ENCODE measurements at regions not wholly inside any gene's neighbourhood (a gene's known extent, or its start where the extent isn't known, plus 50 kb on each side); places are given as distances from the start of the nearest gene placed in this dataset.
A peak's percentile ranks its signal among the peaks of the same experiment; 100 is the strongest.

DNA sequence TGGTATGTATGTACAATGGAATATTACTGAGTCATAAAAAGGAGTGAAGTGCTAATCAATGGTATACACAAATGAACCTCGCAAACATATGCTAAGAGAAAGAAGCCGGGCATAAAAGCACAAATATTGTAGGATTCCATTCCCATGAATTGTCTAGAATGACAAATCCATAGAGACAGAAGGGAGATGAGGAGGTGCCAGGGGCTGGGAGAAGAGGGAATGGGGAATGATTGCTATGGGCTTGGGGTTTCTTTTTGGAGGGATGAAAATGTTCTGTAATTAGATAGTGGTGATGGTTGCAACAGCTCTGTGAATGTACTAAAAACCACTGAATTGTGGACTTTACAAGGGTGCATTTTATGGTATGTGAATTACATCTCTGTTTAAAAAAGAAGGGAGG, 73.5 kb downstream of the GLI2 start:
- DNase-seq (ENCODE audit: low read depth): no peak

DNA sequence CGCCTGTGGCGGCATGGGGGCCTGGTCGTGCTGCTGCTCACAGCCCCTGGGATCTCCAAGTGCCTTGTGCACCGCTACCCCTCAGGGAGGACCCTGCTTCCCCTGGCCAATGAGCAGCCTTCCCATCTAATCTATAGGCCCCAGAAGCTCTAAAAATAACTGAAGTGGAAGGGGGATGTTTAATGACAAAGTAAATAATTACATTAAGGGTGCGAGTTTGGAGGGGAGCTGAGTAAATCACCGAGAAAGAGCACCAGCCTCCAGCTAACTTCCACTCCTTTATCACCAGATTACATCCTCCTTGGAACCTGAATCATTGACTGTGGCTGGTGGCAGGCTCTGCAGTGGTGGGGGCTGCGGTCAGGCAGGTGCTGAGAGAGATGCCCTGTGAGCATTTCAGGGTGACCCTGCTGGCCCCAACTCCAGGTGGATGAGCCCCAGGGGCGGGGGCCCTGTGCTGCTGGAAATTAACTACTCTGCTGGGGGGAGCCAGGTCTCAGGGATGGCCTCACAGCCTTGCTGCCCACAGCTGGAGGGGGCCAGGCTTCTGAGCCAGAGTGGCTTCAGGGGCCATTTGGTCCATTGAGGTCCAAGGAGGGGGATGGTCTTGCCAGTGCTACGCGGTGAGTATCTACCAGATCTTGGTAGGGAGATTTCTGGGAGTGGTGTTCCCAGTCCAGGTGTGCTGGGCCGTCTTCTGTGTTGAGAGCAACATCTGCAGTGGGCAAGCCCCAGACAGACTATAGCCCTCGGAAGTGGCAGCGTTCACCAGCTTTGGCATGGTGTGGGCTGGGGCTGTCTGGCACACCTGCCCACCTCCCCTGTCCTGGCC, 74.2 kb downstream of the GLI2 start:
- no peak for DNase-seq (ENCODE audit: low read depth)

DNA sequence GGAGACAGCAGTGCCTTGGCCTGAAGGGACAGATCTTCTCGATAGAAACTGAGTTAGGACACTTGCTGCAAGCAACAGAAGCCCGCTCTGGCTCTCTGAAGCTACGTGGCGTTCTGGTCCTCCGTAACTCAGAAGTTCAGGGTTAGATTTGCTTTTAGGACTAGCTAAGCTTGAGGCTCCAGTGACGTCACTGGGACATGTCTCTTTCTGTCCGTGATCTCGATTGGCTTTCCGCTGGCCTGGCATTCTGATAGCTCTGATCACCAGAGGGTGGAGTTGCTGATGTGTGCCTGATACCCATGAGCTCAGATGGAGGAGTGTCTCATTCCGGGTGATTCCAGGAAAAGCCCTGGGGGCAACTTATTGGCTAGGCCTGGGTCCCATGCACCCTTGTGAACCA, 75.0 kb downstream of the GLI2 start:
- no peak for DNase-seq (ENCODE audit: low read depth)

DNA sequence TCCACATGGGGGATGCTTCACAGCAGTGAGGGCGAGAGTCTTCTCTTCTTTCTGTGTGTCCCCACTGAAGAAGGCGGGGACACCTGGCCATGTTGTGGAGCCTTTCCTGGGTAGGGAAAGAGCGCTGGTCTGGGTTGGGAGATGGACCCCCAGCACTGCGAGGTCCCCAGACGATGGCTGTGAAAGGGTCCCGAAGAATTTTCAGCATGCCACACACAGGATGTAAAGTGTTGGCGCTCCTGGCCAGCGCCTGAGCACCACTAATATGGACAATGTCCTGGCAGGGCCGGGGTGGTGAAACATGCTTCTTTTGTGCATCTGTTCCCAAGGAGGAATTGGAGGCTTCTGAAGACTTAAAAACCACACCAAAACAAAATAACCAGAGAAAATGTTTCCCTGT, 77.2 kb downstream of the GLI2 start:
- no peak for DNase-seq (ENCODE audit: low read depth)

DNA sequence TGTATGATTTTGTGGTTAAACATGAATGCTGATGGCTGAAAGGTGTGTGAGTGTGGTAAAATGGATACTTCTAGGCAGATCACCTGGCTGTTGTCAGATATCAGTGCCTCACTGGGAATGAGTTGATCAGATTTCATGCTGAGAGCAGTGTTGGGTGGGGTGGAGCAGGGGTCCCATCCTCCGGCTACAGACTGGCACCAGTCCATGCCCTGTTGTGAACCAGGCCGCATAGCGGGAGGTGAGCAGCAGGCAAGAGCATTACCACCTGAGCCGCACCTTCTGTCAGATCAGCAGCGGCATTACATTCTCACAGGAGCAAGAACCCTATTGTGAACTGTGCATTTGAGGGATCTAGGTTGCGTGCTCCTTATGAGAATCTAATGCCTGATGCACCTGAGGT, 78.7 kb downstream of the GLI2 start:
- DNase-seq (ENCODE audit: low read depth): no peak

DNA sequence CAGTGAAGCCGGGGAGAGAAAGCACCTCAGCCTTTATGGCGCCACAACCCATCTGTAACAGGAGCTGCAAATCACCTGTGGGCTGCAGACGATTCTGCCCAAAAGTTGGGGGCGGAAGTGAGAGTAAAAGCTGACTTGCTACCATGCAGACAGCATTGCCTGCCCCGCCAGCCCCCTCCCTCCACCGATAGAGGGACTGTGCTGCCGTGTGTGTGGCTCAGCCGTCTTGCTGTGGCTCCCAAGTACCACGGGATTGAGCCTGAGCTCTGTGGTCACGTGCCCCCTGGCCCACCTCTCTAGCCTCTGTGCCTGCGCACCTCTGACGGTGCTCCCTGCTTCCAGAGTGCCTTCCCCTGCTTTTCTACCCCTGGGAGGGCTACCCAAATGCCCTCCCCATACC, 79.6 kb downstream of the GLI2 start:
- no peak for DNase-seq (ENCODE audit: low read depth)

DNA sequence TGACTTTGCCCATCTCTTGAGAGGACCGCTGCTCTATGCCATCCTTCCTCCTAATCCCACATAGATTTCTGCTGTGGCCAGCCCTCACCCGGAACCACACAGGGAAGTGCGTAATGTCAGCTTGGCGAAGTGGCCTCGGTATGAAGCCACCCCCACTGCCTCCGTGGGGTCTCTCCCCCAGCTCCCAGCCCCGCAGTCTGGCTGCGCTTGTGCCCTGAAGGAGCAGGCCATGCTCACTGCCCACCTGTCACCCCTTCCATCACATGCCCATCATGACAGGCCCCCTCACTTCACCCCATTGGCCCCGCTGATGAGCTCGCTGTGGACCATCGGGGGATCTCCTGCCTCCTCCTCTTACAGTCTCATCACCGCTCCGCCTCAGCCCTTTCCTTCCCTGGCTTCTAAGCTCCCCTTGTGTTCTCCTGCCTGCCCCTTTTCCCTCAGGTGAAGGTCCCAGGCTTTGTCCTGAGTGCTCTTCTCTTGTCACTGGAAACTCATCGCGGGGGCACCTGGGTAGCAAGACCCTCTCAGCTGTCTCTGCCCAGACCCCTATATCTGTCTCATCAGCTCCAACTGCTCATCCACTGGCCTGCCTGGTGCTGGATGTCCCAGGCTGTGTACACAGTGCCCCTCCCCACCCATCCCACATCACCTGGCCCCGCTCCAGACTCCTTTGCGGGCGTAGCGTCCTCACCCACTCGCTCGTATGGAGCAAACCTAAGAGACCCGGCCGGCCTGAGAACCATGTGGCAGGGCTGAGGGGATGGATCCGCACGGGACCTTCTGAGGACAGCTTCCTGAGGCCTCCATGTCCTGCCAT, 81.7 kb downstream of the GLI2 start:
- no peak for DNase-seq (ENCODE audit: low read depth)

DNA sequence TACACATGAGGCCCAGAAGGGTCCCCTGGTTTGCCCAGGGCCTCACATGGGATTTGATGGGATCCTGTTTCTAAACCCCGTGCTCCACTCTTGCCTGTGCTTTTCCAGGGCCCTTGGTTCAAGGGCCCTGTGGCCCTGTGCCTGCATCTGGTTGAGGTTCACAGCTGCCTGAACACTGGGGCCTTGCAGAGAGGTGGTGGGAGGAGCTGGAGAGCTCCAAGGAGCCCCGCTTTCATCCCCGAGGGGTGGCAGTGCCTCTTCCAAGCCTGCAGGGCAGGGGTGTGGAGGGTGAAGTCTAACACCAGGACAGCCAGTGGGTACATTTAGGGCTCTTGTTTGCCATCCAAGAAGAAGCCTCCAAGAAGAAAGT, 82.3 kb downstream of the GLI2 start:
- DNase-seq (ENCODE audit: low read depth): no peak

DNA sequence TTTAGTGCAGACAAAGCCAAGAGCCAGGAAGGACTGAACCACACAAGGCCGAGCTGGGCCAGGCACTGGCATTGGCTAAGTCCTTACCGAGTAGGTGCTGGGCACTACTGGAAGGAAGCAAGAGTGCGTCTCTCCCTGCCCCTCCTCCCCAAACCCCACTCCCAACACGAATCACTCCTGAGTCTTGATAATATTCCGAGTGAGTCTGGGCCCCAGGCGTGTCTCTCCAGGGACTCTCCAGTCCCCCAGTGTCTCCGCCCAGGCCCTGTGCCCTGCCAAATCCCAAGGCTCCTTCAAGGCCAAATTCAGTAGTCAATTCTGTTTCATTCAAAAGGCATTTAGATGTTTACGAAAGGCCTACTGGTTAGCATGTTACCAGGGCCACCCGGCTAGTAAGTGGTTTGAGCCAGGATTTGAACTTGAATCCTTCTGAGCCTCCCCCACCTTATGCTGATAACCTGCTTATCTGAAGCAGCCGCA, 82.8 kb downstream of the GLI2 start:
- peak; percentile 81 for DNase-seq (ENCODE audit: low read depth)

DNA sequence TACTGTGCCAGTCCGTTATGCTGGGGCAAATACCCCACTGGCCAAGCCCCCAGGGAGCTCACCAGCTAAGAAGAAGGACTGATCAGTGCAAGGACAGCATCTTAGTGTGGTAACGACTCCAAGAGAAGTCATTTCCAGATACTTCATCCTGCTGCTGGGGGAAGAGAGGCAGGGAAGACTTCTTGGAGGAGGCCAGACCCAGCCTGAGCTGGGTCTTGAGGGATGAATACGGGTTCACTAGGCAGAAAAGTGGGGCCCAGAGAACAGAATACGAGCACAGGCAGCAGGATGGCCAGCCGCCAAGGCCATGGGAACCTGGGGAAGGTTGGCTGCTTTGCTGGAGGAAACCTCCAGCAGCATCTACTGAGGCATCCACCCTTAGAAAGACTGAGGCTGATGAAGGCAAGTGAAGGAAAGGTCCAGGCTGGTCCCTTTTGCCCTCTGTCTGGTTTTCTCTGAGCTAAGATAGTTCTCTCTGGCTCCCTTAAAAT, 84.1 kb downstream of the GLI2 start:
- DNase-seq (ENCODE audit: low read depth): no peak

DNA sequence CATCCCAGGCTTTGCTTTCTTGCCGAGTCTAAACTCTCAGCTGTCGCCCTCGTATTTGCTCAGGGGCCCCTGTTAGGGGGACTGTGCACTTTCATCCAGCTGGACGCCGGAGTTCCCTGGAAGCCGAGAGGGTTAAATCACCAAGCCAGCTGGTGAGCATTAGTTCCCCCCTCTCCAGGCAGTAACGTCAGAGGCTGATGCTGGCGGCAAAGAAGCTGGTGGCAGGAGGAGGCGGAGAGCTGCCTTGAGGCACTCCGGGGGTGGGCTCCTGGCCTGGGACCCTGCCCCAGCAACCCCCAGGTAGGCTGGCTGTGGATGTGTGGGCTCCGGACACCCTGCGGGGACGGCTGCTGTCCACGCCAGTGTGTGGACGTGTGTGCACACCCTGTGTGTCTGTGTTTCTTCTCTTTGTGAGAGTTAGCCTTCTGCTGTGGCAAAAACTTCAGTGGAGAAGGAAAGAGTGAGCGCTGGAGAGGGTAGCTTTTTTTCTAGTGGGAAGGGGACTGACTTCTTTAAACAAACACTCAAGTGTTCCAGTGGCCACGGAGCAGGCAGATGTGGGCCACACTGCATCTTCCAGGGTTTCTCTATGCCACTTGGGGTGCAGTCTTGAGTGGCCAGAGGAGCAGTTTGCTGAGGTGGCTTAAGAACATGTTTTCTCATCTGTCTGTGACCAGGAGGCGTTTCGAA, 84.7 kb downstream of the GLI2 start:
- peak; percentile 42 for DNase-seq (ENCODE audit: low read depth)

DNA sequence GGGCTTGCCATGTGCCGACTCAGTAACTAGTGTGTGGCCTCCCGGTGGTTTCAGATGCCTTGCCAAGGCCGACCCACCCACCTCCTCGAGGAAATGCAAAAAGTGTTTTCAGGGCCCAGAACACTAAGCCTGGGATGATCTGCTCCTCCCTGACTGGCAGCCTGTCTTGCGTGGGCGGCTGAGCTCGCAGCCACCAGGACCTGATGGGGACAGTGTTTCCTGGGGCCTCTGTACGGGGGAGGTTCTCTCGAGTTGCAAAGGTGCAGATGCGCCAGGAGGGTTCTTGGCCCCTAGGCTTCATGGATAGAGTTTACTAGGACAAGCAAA, 85.2 kb downstream of the GLI2 start:
- peak; percentile 53 for DNase-seq (ENCODE audit: low read depth)

DNA sequence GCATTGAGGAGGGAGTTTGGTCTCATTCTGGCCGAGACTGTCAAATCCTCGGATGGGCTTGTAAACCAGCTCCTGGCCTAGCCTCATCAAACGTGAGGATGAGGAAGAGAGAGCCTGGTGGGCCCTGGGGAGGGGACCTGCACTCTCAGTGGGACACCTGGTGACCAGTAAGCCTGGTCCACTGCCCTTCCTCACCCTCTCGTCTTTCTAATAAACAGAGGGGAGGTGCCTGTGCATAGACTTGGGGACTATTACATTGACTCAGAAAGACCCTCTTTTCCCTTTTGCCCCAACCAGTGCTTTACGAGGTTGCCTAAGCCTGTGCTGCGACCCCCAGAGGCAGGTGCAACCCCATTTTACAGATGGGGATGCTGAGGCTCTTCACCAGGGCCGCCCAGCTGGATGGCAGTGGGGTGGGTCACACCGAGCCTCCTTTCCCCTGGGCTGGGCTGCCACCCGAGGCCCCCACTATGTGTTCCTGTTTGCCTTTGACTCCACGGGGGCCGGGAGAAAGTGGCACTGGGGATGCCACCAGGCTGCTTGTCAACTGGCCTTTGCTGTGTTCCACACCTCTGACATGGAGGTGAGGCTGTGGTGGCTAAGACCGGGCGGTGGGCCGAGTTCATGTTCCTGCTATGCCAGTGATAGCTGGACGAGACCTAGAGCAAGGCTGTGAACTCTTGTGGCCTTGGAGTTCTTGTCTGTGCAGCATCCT, 85.9 kb downstream of the GLI2 start:
- no peak for DNase-seq (ENCODE audit: low read depth)

DNA sequence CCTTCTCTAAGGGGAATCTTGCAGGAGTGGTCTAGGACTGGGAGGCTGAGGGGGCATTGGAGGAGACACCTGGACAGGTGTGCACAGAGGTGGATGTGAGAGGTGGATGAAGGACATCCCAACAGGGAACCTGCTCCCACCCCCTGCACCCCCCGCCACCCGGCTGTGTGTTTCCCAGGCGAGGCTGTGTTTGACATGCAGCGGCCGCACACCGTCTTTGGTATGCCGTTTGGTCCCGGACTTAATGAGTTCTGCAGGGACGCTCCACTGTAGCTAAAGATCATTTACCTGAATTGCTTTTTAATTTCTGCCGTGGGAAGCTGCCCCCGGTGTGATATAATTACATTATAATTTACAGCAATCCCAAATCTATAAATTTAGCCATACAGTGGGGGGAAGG, 87.3 kb downstream of the GLI2 start:
- no peak for DNase-seq (ENCODE audit: low read depth)

DNA sequence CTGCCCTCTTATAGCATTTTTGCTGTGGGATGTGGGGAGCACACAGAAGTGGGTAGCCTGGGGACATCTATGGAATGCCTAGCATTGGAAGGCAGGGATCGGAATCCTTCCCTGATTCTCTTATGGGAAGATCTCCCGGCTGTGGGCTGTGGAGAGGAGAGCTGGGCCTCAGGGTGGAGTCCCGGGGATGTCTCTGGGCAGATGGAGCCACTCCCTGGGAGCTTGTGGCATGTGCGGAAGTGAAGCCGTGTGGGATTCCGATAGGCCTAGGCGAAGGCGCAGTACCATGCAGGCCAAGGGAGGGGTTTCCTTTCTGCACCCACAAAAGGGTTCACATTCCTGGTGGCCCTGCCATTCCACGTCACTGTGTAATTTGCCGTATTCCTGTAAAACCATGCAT, 87.9 kb downstream of the GLI2 start:
- no peak for DNase-seq (ENCODE audit: low read depth)

DNA sequence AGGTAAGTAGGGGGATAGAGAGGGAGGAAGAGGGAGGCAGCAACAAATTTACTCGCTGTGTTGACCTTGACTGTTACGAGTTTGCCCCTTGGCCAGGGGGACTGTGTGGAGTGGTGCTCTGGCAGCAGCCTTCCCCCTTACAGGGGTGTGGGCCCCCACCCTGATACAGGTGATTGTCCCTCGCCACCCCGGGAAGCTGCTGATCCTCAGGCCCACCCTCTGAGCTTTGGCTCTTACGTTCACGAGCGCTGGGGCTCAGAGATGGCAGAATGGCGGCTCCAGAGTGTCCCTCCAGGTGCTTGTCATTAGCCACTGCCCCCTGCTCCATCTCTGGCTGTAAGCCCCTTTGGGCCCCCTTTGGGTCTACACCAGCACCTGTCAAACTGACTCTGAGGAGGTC, 88.6 kb downstream of the GLI2 start:
- no peak for DNase-seq (ENCODE audit: low read depth)

DNA sequence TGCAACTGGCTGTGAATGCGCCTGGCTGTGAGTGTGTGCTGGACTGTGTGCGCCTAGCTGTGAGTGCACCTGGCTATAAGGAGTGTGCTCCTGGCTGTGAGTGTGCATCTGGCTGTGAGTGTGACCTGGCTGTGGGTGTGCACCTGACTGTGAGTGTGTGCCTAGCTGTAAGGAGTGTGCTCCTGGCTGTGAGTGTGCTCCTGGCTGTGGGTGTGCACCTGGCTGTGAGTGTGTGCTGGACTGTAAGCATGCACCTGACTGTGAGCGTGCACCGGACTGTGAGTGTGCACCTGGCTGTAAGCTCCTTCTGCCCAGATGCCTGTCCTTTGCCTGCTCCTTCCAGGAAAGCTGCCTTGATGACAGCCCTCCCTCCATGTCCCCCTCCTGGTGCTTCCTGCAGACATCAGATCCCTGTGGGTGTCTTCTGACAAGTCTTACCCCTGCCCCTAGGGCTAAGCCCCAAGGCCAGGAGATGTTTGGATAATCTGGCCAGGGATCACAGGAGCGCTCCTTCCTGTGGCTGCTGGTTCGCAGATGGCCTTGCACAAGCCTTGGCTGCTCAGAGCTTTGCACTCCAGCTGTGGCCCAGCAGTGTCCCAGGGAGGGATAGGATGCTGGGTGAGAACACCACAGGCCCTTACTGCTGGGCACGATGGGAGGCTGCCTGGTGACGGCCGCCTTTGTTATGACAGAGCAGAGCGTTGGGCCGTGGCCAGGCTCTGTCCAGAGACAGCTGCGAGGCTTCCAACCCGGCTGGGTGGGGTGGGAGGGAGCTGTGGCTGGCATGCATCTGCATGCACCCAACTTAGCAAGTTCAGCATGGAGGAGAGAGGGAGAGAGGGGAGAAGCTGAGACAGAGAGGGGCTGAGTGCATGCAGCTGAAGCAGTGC, 89.9 kb downstream of the GLI2 start:
- DNase-seq (ENCODE audit: low read depth): peak; percentile 56

DNA sequence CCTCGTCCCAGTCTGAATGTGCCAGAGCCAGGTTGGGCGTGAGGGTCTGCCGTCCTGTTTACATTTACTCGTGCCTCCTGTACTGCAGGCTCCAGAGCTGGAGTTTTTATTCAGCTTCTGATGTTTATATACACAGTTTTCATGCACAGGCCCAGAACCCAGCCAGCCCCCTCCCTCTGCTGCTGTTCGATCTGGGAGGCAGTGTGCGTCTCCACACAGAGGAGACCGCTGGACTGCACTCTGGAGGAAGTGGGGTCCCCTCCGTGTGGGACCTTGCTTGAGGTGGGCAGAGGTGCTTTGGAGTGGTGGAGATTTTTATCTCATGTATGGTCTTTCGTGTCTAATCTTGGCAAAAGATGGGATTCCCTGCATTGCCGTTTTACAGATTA, 90.6 kb downstream of the GLI2 start:
- no peak for DNase-seq (ENCODE audit: low read depth)

DNA sequence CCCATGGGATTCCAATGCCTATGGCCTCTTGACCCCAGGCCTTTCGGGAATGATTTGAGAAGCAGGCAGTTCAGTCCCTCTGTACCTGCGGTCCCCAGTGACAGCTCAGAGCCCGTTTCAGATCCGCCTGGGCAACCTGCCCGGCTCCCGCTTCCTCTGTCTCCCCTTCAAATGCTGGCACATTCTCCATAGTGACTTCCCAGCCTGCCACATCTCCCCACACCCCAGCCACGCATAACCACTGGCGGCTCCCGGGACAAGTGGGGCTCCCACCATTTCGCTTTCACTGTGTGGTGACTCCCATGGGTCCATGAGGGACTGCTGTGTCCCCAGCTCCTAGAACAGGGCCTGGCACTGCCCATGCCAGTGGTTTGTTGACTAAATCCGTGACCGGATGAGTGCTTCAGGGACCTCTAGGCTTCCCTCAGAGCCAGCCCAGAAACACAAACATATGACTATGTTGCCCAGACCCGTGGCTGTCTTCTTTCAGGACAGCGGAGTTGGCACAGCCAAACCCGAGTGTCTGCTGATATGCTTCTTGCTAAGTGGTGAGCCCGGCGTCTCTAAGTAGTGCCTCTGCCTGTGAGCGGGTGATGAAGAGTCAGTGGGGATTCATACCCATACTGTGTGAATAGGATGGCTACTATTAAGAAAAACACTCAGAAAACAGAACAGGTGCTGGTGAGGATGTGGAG, 91.2 kb downstream of the GLI2 start:
- no peak for DNase-seq (ENCODE audit: low read depth)

DNA sequence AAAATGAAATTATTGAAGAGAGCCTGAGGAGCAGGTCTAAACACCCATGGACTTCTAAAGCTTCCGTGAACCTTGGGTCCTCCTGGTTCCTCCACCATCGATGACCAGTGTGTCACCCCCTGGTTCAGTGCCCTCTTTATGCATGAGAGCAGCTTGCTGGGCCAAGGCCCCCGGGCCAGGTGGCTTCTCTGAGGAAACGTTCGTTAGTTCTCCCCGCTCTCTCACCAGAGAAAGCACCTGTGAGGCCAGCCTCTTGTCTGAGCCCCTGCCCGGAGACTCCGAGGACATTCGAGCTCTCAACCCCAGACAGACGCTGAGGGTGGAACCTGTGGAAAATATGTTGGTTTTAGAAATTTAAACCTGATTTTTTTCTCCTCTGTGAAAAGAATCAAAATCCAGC, 92.4 kb downstream of the GLI2 start:
- no peak for DNase-seq (ENCODE audit: low read depth)

All from GM04504 (cell line).